ENCODE measurements at regions not wholly inside any gene's neighbourhood (a gene's known extent, or its start where the extent isn't known, plus 50 kb on each side); places are given as distances from the start of the nearest gene placed in this dataset.

GRCh38 chr5:68707575-68707974, 386.2 kb upstream of the SLC30A5 start:
- no peak overlapping the region for H3K27ac ChIP-seq
- intact Hi-C loops (cut with DNase I): no loop called here
- no peaks in the 10 kb centered on the region for H3K4me1 ChIP-seq
- no peak overlapping the region for H3K4me3 ChIP-seq
- DNase-seq: no peak
- ATAC-seq: no peak
- H3K27me3 ChIP-seq (ENCODE audit: low read depth): no peaks in the 10 kb centered on the region
- no peaks in the 10 kb centered on the region for H3K36me3 ChIP-seq
- no peaks in the 10 kb centered on the region for H3K9me3 ChIP-seq
- no peak for TF ChIP-seq CTCF (IDR thresholded peaks at IDR 0.05)

- Histone ChIP-seq H3K27me3 (ENCODE audit: low read depth) (no peaks in the 10 kb centered on the region), H3K9me3 (no peaks in the 10 kb centered on the region), H3K27ac (no peak overlapping the region), H3K36me3 (no peaks in the 10 kb centered on the region), H3K4me1 (no peaks in the 10 kb centered on the region), H3K4me3 (no peak overlapping the region)
- TF ChIP-seq CTCF (IDR thresholded peaks at IDR 0.05): no peak
- DNase-seq: no peak
- ATAC-seq: no peak
- intact Hi-C loops (cut with DNase I): no loop called here
Measured at GRCh38 chr5:68708156-68708841, 385.5 kb upstream of the SLC30A5 start.

DNA sequence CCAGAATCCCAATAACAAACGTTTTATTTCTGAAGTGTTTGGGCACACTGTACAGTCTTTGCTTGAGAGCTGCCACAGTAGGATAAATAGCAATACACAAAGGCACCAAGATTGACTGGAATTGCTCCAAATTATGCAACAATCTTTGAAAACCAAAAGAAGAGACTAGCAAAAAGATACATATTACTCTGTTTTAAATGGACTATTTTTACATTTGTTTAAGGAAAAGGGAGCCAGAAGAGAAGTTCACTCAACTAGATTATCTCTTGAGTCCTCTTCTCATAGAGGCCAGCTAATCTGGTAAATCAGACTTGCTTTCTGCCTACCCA, 385.0 kb upstream of the SLC30A5 start:
- intact Hi-C loops (cut with DNase I): no loop called here
- no peak for DNase-seq
- Histone ChIP-seq H3K4me3 (no peak overlapping the region), H3K9me3 (no peaks in the 10 kb centered on the region), H3K27ac (no peak overlapping the region), H3K4me1 (no peaks in the 10 kb centered on the region), H3K27me3 (ENCODE audit: low read depth) (no peaks in the 10 kb centered on the region), H3K36me3 (no peaks in the 10 kb centered on the region)
- no peak for ATAC-seq
- no peak for TF ChIP-seq CTCF (IDR thresholded peaks at IDR 0.05)

DNA sequence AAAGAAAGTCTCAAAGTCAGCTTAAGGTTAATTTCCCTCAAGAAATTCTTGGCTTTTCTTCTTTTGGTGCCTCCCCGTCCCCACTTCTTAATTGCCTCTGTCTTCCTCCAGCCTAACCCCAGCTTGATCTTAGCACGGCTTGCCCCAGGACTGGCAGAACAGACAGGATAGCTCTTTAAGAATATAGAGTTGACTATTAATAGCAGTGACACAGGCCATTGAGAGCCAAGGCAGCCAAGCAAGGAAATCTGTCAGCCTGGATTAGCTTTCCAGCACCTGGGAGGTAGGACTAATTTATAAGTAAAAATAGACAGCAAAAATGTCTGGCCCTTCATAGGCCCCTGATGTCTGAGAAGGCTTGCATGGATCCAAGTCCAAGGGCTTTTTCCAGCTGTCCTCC, 384.6 kb upstream of the SLC30A5 start:
- no peak for TF ChIP-seq CTCF (IDR thresholded peaks at IDR 0.05)
- no peaks in the 10 kb centered on the region for H3K27me3 ChIP-seq (ENCODE audit: low read depth)
- H3K9me3 ChIP-seq: no peaks in the 10 kb centered on the region
- no peak for DNase-seq
- intact Hi-C loops (cut with DNase I): no loop called here
- H3K36me3 ChIP-seq: no peaks in the 10 kb centered on the region
- no peak overlapping the region for H3K4me3 ChIP-seq
- no peak overlapping the region for H3K27ac ChIP-seq
- H3K4me1 ChIP-seq: no peaks in the 10 kb centered on the region
- no peak for ATAC-seq

GRCh38 chr5:68710514-68710913, 383.3 kb upstream of the SLC30A5 start:
- H3K27me3 ChIP-seq (ENCODE audit: low read depth): no peaks in the 10 kb centered on the region
- no peaks in the 10 kb centered on the region for H3K4me1 ChIP-seq
- H3K4me3 ChIP-seq: no peak overlapping the region
- intact Hi-C loops (cut with DNase I): no loop called here
- no peaks in the 10 kb centered on the region for H3K36me3 ChIP-seq
- no peak for TF ChIP-seq CTCF (IDR thresholded peaks at IDR 0.05)
- H3K9me3 ChIP-seq: no peaks in the 10 kb centered on the region
- ATAC-seq: no peak
- DNase-seq: no peak
- H3K27ac ChIP-seq: no peak overlapping the region

Data from lower lobe of right lung (tissue), 2 donors.